GM19025 (cell line): ENCODE measurements at regions not wholly inside any gene's neighbourhood (a gene's known extent, or its start where the extent isn't known, plus 50 kb on each side); places are given as distances from the start of the nearest gene placed in this dataset.

Experiments used
- ATAC-seq: cut with Tn5 transposase; IDR thresholded peaks from one replicate; pipeline ENCODE4 v1.9.1; 2021; ENCODE audit warnings: mild to moderate bottlenecking, low read depth, moderate library complexity; ENCODE audit not compliant: unreplicated experiment

GRCh38 chr13:40476175-40476958 is 190.1 kb downstream of the FOXO1 start:
- ATAC-seq: no peak

DNA sequence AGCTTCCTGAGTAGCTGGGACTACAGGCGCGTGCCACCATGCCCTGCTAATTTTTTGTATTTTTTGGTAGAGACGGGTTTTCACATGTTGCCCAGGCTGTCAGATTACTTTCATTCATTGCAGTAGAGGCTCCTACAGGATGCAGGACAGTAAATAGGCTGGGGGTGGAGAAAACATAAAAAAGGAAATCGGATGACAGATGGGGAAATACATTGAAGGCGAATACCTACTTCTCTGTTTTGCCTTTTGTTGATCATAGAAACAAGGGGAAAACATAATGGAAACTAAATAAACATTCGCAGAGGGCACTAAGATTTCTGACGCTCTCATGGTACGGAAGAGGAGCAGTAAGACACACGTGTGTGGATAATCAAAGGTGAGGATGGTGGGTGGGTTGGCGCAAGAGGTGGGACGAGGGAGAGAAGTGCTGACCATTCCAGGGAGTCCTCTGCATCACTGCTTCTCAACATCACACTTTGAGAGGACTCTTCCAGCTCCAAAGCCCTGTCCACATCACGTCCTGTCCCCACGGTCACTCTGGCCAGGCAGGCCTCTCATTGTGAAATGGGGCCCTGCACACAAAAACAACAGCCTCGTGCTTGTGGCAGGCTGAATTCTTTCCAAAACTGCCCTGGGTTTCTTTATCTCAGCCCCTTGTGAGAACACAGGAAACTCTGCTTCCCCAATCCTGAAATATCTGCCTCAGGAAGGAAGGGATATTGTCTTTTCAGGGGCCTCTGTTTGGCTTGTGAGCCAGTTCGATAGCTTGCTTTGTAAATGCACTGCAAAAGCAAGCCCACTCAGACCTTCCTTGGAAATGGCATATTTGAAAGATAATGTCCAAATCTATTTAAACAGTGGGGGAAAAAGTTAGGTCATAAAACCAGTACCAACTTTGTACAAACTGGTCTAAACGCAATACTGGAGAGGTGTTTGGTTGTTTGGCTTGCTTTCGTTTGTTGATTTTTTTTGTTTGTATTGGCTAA is 188.5 kb downstream of the FOXO1 start:
- no peak for ATAC-seq

DNA sequence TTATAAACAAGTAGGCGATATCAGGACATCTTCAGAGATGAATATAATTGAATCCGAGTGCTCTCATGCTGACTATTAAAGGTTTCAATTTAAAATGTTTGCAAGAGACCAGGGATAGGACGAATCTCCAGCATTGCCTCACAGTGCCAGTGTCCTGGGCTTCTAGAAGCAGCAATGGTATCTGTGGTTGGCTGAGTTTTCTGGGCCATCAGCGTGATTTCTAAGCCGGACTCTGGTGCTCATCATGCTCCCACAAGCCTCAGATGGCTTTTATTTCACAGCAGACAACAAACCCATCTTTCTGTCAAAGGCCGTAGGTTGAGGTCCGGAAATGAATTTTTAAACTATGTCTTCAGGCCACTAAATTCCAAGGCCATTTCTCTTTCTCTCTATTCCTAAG is 187.7 kb downstream of the FOXO1 start:
- ATAC-seq: no peak

GRCh38 chr13:40479196-40479845 is 187.1 kb downstream of the FOXO1 start:
- ATAC-seq: no peak

DNA sequence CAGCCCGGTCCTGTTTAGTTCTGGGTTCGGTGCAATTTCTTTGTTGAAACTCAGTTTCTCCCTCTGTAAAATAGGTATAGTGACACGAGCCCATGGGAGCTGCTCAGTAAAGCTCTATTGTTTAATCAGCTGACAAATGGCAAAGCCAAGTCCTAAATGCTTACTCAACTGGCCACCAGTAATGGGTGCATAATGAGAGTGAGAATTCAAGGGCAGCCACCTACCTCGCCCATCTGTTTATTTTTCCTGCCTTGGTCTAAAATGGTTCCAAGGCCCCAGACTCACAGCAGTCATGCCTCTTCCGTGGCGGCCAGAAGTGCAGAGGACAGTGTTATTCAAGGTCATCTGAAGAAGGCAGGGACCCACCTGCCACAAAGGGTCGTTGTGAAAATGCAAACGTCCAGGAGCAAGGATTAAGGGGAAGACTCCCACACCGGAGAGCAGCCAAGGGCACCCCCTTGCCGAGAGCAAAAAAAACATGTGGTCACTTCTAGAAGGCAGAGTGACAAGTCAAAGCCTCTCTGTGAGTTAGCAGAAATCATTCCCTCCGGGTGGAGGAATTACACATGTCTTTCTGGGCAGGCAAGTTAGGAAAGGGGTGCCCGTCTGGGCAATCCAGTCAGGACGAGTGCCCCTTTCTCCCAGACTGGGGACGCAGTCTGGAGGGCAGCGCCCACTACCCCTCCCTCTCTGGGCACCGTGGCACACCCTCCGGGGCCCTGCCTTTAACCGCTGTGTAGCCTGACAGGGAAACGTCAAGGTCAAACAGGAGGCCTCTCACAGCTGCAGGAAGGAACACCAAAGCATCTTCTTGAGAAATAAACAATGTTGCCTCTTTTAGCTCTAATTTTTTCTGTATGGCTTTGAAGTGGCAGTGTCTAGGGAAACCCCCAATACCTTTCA is 186.2 kb downstream of the FOXO1 start:
- ATAC-seq: no peak

- no peak for ATAC-seq
Measured at GRCh38 chr13:40480915-40481516, 185.4 kb downstream of the FOXO1 start.

DNA sequence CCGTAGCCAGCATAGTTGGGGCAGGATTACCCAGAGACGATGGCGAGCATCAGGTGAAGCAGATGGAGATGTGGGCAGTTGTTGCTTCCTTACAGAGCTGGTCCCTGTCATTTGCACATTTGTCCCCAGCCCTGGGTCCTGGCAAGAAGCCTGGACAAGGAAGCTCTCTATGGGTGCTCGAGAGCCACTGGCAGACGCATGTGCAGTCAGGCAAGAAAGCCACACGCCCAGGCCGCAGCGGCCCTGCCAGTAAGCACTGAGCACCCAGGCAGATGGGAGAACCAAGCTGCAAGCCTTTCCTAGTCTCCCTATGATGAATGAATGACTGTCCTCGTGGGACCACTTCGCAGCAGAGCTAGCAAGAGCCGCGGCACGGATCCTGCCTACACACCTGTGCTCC is 182.8 kb downstream of the FOXO1 start:
- ATAC-seq: no peak

- no peak for ATAC-seq
Measured at GRCh38 chr13:40484101-40484800, 182.2 kb downstream of the FOXO1 start.

DNA sequence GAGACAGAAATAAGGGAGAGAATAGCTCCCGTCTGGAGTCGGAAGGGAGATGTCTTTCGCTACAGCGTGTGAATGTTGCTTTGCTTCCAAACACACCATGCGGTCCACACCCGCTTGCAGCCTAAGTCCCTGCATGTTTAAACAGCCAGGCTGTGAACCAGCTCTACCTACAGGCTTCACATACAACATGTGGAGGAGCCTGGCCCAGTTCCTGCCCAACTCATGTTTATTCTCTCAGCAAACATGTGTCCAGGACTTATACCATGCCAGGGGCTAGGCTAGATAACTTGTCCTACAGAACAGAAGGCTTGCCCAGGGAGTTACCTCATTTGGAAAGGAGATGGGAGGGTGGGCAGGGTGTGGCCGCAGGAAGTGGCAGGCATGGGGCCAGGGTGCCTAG is 181.5 kb downstream of the FOXO1 start:
- ATAC-seq: no peak

DNA sequence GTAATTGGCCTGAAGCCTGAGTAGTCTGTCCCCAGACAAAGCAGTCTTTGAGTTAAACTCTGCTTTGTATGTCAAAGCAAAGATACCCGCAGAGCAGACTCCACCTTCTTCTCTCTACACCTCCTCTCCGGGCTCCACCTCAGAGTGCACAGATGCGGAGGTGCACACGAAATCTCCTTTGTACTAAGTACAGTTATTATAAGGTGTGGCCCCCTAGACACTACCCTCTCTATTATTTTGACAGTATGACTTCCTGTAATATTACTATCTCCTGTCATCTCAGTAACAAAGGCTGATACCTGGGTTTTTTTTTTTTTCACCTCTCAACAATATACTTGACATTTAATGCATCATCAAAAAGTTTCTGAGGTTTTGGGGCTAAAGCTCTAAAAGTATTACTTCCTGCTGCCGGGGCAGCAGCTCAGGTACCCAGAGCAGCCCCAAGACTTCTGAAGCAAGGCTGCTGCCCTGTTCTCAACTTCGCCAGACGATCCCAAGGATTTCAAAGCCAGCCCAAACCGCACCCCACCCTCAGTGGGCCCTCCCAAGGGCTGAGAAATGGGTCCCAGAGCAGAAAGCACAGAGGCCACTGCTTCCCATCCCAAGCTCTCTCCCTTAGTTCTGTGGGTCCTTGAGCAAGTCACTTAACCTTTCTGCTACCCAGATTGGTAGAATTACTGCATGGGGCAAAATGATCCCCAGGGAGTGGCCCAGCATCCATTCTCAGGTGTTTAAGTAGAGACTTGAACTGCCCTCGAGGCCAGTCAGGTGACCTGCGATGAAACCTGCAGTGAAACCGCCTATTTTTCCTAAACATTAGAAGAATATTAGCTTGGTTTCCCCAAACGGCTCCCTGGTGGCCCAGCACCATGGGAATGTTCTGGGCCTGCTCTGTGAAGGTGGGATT is 180.6 kb downstream of the FOXO1 start:
- no peak for ATAC-seq

DNA sequence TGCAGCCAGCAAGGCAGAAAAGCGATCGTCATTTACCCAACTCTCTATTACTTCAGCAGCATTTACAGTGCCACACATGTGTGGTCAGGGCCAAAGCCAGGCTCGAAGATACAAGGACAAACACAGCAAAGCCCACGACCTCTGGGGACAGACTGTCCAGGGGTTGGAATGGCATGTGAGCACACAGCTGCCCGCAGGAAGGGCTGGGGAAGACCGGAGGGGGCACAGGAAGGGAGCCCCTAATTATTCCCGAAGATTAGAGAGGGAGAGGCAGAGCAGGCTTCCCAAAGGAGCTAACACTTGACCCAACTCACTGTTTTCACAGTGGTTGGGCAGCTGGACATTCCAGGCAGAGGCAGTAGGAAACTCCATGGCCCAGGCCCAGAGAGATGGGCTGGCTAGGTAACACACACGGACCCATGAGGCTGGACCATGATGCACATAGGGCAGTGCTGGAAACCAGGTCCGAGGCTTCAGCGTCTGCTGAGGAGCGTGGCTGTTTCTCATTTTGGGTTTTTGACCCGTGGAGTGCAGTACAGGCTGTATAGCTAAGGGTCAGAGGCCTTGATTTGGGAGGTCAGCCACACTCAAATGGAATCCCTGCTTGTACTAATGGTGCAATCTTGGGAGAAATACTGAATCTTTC is 179.8 kb downstream of the FOXO1 start:
- no peak for ATAC-seq

GRCh38 chr13:40488869-40489391 is 177.5 kb downstream of the FOXO1 start:
- ATAC-seq: no peak

DNA sequence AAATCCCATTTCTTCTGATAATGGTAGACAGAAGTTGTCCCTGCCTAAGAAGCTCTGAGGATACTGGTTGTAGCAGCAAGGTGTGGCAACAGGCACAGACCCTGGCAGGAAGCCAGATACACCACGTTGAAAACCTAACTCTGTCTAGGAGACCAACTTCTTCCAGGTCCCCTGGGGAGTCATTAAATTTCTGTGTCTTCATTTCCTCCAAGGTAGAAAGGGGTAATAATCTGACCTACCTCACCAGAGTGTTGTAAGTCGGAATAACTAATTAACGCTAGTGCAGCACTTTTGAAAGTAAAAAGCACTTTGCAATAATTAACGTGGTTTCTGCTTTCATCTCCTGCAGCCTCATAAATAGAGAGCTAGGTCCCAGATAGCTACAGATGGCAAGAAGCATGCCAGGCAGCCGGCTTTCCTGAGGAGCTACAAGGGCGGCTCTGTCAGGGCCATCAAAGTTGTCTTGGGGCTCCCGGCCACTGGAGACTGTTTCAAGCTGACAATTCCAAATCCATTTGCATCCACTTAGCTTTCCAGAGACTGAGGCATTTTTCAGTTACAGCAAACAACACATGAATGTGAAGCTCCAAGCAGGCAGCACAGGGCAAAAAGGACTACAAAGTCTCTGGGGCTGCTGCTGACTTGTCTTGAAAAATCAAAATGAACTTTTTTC is 176.2 kb downstream of the FOXO1 start:
- no peak for ATAC-seq

DNA sequence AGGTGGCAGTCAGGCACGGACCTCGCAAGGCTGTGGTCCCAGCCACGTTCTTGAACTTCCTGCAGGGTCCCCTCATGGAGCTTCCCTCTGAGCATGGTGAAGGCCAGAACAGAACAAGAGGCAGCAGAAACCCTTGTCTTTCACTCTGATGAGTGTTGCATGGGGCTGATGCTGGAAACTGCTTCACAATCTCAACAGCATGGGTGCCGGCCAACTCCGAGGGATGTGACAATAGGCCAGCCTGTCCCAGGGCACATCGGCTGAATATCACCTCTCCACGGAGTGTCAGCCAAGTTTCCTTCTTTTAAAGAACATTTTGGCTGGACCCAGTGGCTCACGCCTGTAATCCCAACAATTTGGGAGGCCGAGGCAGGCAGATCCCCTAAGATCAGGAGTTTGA is 173.9 kb downstream of the FOXO1 start:
- no peak for ATAC-seq

DNA sequence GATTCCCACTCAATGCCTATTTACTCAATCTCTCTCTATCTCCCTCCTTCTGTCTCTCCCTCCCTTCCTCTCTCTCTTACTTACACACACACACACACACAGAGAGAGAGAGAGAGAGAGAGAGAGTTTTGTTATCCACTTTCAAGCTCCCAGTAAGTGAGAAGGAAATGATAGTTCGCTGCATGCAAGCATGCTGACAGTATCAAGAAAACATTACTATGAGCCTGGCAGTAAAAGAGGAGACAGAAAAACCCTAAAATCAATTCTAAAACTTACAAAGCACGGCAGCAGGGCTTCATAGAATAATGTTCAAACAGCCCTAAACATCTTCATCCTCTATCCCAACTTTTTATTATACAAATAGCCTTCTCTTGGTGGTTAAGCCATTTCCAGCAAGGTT is 171.9 kb downstream of the FOXO1 start:
- ATAC-seq: no peak

DNA sequence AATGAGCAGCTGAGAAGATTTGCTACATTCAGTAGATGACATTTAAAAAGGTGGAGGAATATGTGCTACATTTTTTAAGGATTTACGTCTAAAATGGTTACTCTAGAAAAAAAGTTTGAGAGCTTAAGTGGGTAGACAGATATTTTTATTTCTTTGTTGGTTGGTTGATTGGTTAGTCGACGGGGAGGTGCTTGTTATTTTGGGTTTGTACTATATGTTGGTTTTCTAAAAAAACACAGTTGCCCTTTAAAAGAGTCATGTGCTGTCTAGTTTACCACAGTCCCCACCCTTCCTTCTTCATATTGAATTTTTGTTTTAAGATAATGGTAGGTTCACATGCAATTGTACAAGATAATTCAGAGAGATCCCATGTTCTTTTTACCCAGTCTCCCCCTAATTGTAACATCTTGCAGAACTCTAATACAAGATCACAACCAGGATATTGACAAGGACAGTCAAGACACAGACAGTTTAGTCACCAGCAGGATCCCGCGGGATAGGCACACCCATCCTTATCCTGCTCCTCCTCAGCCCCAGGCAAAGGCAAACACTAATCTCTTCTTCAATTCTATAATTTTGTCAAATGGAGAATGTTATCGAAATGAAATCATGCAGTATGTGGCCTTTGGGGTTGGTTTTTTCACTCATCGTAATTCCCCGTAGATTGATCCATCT is 171.4 kb downstream of the FOXO1 start:
- ATAC-seq: no peak
